ENCODE measurements at regions not wholly inside any gene's neighbourhood (a gene's known extent, or its start where the extent isn't known, plus 50 kb on each side); places are given as distances from the start of the nearest gene placed in this dataset.

DNA sequence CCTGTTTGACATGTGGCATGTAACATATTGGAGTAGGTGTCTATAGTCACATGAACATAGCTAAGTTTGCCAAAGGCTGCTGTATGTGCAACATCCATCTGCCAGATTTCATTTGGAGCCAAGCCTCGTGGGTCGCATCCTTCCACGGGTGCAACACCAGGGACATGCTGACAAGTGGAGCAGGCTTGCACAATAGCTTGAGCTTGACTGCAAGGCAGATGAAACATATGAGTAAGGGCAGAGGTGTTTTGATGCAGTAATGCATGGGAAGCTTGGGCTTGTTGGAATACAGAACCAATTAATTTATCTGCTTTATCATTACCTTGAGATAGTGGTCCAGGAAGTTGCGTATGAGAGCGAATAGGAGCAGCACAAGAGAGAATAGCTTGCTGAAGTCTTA lies 74.1 kb upstream of the BTN3A2 start:
- no peak for DNase-seq

DNA sequence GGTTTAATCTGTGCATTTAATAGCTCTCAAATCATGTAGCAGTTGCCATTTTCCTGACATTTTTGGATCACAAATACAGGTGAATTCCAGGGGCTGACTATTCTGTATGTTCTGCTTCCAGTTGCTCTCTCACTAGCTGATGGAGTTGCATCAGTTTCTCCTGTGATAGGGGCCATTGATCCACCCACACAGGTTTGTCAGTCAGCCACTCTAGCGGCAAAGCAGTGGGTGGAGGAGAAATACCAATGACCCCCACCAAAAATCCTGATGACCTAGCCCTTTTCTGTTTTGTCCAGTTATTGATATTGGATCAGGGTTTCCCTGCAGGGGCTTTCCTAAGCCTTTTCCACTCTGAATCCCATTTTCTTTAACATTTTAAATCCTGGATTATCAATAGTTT lies 72.3 kb upstream of the BTN3A2 start:
- DNase-seq = no peak

DNA sequence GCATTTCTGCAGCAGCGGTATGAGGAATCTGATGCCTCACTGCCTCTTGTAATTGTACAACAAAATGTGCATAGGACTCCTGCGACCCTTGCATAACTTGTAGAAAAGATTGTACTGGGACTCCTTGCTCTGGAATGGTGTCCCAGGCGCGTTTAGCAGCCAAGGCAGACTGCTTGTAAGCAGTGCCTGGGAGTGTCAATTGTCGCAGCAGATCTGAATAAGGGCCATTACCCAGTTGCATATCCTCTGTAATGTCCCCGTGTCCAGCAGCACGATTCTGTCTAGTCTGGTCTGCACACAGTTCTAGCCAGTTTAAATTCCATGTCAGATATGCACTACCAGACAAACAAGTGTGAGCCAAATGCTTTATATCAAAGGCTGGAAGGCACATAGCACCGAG lies 70.7 kb upstream of the BTN3A2 start:
- DNase-seq = no peak

DNA sequence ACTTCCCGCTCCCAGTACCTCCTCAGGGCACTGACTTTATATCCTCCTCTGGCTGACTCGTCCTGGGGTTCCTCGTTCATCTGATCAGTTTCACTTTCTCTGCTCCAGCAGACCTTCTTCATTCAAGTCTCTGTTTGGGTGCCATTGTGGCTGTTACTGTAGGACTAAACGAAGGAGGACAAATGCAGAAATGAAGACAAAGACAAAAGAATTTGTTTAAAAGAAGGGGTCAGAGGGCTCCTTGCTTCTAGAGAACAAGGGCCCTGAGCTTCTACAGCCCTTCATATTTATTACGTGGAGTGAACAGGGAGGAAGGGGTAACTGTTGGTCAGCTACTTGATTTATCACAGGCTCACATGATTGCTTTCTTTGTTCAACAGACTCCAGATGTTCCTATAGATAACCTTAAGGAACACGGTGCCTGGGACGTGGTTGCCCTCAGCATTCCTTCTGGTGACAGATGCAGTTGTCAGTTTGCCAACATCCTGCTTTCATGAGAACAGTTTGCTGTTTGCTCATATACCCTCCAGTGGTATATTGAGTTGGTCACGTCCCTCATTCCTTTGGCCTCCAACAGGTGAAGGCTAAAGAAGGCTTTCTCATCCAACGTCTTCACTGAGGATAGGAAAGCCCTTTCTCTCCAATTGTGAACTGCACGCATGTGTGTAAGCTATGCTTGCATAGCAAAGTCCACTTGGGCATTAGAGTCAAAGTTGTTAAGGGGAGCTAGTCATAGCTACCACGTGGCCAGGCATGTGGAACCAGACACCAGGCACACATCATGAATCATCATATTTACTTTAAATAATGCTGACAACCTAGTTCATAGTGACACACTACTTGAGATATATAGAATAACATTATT lies 69.1 kb upstream of the BTN3A2 start:
- DNase-seq = no peak

DNA sequence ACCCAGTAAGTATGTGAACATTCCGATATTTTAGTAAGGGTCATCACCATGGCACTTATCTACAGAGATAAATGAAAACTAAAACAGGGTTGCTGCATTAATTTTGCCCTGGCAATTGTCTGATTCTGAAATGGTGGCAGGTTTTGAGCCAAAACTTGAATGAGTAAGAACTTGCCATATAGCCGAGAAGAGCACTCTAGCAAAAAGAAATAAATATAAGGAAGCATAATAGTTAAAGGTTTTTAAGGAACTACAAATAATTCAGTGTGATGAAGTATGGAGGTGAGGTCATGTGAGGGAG lies 68.5 kb upstream of the BTN3A2 start:
- no peak for DNase-seq

DNA sequence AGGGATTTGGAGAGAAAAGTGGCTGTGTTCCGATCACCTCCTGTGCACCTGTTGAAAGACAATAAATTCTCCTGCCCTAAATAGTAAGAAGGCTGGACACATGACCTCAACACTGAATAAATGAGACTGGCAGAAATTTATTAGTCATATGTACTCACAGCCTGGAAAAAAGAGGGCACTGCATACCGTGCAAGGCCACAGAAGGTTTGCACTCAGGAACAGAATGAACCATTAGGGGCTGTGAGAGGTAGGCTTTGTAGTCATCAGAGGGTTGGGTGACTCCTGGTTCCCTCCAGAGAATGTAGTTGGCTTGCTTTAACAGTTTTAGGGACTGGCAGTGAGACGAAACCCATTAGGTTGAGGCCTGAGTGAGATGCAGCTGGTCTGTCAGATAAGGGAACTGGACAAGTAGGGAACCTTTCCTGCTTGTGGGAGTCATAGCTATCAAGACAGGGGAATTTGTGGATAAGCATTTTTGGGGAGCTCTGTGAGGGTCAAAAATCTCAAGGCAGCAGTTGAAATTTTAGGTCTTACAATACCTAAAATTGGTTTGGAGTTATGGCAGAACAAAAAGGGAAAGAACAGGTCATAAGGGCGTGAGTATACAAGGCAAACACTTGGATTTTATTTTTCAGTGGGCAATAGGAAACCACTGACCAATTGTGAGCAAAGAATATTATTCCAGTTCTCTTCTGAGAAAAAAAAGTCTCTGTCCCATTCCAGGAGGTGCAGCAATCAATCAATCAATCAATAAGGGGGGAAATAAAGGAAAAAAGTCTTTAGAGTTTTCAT lies 67.9 kb upstream of the BTN3A2 start:
- no peak for DNase-seq

DNA sequence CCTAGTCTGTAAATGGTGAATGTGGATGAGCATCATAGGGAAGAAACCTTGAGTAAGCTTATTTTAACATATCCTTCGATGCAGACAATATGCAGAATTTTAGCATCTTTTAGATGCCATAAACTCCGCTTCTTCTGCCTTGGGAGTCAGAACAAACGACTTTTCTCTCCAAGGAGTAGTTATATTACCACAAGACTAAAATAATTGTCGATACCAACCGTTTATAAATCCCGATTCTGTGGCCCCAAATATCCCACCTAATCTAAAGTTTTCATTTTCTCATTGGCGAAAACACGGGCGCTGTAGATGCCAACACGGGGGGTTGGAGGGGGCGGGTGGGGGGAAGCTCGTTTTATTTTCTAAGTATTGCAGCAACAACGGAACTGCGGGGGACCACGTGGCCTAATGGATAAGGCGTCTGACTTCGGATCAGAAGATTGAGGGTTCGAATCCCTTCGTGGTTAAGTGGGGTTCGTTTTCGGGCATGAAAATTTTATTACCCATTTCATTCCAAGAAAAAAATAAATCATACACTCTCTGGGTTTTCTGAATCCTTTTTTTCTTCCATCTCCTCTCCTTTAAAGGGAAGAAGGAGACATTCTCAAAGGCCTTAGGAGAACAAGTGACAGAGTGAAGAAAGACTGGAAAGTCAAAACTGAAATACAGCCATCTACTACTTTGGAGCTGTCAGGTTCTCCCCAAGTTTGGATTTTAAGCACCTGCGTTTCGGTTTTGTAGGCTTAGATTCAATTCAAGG lies 65.5 kb upstream of the BTN3A2 start:
- no peak for DNase-seq

DNA sequence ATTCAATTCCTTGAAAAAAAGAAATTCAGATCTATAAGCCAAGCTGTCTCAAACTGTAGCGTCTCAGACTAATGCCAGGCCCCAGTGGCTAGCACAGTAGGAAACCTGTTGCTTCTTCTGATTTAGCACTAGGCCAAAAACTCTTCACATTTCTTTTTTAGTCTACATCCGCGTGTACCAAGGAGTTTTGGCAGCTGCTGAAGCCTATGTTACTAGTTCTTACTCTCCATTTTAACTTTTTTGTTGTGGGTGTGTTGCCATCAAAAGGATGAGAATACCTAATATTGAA lies 65.0 kb upstream of the BTN3A2 start:
- DNase-seq = no peak

DNA sequence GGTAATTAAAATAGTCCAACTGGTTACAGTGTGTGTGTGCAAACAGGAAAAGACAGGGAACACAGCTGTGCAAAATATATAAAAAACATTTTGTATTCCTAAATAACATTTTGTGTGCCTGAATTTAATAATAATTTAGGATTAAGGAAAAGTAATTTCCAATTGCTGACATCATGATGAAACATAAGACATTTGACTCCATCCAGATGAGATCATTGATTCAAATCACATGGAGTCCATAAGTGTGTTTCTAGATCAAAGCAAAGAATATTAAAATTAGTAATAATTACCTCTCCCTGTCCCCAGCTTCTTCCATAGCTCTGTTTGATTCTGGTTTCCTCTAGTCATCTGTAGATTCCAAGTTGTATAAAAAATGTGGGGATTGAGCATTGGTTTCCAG lies 64.6 kb upstream of the BTN3A2 start:
- DNase-seq = no peak

DNA sequence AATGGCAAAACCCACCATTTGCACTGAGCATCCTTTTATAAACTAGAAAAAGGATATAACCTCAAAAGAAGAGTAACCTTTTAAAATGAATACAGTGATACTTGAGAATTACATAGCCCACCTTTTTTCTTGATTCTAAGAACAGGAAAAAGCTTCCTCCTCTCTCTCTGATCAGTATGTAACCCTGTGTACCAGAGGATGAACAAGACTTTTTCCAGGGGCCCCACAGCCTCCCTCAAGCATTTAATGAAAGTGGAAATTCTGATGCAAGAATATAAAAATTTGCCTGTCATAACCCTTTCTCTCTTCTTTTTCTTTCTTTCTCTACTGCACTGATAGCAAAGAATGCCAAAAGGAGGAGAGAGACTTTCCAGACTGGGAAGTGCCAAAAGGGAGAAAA lies 64.2 kb upstream of the BTN3A2 start:
- DNase-seq = no peak

DNA sequence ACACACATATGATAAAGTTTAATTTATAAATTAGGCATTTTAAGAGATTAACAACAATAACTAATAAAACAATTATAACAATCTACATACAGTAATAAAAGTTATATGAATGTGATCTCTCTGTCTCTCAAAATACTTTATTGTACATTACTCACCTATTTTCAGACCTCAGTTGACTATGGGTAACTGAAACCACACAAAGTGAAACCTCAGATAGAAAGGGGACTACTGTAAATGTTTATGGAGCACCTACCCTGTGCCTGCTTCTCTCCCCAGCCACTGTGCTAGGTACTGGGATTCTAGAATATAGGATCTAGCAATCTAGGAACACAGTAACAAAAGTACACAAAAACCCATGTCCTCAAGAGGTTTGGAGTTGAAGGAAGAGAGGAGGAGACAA lies 63.4 kb upstream of the BTN3A2 start:
- DNase-seq = no peak

DNA sequence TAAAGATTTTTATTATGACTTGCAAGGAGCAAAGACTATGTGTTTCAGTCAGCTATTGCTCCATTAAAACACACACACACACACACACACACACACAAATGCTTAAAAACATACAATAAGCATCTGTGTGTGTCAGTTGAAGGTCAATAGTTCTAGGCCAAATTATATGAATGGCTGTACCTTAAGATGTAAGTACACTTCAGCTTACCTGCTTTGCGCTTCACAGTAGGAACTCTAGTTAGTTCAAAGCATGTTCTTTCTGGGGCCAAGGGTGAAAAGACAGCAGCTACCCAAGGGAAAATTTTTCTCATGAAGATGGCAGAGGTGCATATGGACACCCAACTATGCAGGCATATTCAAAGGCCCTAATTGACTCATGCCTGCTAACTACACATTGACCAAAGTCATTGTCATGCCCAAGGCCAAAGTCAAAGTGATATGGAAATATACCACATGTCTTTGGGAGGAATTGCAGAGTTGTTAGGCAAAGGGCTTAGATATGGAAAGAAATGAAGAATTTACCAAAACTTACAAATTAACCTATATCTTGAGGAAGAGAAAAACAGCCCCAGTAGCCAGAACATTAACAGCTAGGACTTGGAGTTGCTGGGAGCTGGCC lies 61.9 kb upstream of the BTN3A2 start:
- no peak for DNase-seq

DNA sequence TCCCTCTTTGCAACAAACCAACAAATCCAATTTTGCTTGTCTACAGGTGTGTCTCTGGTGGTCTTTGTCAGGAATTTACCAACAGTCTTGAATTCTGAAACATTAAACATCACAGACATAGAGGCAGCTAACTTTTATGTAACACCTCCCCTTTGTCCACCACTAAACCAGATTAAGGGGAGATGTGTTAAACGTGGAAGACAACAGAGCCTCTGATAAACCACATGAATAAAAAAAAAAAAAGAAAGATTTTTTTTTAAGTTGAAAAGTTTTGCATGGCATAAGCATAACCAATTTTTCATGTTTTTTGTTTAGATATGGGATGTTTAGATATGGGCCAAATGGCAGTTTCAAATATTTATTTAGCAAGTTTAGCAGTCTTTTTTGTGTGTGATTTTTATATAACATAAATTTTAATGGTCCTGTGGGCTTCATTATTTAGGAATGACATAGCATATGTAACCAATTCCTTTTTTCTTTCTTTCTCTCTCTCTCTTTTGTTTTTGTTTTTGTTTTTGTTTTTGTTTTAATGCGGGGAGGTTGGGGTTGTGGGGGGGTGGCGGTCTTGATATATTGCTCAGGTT lies 60.7 kb upstream of the BTN3A2 start:
- DNase-seq = no peak

DNA sequence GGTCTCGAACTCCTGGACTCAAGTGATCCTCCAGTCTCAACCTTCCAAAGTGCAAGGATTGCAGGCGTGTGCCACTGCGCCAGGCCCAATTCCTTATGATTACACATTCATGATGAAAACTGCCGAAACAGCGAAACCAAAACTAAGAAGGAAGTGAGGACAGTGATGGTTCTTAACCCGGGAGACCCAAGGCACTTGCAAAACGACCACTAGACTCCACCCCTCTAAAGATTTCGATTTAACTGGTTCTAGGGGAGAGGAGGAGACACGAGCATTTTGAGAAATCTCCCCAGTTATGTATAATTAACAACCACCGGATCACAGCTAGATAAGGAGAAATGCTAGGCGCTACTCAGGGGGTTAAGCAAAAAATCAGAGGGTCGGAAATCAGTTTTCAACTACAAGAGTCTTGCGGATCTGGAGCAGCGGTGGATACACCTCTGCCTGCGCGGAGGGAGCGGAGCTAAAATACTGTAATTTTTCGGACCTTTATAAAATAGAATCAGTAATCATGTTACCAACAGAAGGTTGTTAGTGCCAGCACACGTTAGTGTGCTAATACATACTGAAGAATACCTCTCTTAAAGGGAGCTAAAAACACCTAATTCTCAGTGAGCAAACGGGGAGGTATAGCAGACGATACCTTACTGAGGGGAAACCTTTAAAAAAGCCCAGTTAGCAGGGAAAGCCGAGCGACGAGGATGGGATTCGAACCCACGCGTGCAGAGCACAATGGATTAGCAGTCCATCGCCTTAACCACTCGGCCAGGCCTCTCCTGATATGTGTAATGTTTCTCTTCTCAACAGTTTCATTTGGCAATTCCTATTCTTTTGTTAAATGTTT lies 60.0 kb upstream of the BTN3A2 start:
- peak; percentile 58 for DNase-seq

DNA sequence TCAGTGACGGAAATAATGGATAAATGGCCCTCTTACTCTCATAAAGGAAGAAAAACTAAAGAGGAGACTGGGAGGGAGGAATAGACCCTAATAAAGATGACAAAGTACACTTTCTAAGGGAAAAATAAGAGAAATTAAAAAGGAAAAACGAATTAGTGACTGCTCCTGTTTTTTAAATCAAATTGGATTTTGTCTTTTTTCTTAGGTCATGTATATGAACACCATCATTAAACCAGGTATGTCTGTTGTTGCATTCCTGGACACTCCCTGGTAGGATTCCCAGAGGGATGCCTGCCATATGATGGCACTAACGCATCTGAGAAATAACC lies 59.4 kb upstream of the BTN3A2 start:
- no peak for DNase-seq

DNA sequence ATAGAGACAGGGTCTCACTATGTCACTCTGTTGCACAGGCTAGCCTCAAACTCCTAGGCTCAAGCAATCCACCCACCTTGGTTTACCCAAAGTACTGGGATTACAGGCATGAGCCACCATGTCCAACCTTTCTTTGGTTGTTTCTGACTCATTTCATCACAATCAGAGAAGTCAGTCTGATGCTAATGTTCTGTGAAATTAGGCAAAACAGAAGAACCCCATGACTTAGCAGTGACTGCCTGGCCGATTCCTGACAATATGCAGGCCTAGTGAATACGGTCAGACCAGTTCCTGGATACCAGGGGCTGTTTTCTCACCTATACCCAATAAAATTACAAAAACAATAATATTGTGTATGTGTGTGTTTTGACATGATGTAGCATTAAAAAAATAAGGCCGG lies 58.8 kb upstream of the BTN3A2 start:
- no peak for DNase-seq

DNA sequence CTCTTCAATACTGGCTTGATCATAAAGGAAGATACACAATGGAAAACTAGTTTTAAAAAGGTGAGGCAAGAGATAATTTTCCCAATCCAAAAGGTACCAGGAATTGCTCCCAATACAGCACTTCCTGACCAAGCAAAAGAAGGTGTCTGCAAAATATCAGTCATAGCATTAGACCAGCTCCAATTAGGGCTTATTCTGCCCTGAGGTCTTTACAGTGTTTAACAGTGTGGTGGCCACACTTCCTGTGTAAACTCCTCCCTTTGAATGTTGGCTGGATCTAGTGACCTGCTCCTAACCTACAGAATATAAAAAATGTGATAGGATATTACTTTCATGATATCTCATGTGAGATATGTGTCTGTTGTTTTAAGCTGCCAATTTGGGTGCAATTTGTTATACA lies 57.1 kb upstream of the BTN3A2 start:
- DNase-seq = no peak

DNA sequence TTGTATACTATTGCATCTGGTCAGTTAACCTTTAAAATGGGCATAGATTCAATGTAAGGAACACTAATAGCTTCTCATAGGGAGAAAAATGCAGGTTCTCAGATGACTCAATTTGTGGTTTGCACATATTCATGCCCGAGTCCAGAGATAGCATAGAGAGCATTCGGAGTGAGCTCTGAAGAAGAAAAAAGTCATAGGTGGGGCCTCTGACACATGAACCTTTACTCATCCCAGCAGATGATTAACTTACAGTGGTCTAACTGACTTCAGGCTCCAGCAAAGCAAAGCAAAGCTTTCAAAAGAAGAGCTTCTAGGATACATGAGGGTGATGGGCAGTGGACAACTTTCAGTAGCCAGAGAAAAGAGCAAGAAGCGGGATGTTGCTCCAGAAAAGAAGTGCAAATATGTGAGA lies 55.3 kb upstream of the BTN3A2 start:
- DNase-seq = no peak

DNA sequence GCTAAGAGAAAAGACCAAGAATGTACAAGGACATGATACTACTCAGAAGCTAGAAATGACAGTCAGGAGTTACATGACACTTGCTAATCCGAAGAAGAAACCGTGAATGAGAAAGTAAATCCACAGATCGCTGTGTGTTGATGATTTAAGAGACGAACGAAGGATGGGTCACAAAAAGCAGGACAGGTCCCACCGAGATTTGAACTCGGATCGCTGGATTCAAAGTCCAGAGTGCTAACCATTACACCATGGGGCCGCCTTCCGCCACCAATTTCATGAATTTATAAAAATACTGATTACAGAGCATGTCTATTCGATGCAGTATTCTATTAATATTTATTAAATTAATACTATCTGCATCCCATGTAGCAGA lies 54.0 kb upstream of the BTN3A2 start:
- no peak for DNase-seq

DNA sequence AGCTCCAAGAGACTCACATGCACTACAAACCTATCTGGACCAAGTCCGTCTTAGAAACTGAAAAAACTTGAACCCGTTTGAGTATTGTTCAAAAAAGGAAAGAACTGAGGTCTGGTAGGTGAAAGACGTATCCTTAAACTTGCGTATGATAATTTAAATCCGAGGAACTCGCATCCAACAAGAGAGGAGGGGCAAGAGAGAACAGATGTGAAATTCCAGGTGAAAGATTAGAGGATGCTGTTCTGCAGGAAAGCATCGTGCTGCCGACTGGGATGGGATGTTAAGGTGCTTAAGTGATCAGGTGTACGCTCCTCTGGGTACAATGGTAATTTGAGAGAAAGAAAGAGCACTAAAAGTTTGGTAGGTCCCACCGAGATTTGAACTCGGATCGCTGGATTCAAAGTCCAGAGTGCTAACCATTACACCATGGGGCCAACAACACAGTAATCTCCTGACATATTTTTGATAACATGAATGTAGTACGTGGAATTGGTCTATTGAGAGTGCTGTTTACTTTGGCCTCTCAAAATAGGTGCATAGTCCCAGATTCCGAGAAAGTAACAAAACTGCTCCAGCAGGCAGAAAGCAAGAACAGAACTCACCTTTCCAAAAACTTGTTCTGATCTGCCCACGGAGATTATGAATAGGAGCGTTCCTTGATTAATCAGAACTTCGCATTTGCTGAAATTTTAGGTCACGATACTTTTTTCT lies 53.5 kb upstream of the BTN3A2 start:
- peak; percentile 42 for DNase-seq

DNA sequence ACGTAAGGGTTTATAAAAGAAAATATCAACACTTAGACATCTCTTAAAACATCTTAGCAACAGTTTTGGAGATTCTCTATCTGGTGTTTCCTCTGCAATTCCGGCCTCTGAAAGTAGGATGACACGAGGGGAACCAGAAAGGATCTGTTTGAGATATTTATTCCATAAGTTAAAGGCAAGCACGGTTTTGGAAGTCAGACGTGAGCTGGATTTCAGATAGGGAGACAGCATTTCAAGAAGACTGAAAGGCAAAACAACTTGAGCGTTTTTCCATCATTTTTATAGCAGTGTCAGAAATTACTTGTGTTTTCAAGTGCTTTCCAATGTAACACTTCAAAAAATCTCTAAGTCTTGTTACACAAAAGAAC lies 52.9 kb upstream of the BTN3A2 start:
- no peak for DNase-seq
